Subcutaneous abdominal adipose tissue (tissue), 5 donors: ENCODE measurements at regions not wholly inside any gene's neighbourhood (a gene's known extent, or its start where the extent isn't known, plus 50 kb on each side); places are given as distances from the start of the nearest gene placed in this dataset.

Source experiments
- H3K27ac ChIP-seq: one replicate; pipeline ENCODE4 v1.7.0; 2013; ENCODE audit warnings: low read depth, mild to moderate bottlenecking, inconsistent platforms, low read length, moderate library complexity
- H3K27me3 ChIP-seq, 5 donors: one replicate each; pipeline ENCODE4 v1.7.0; 2013; ENCODE audit warnings: low read length in 5 of 5, inconsistent platforms in 1 of 5; ENCODE audit not compliant: control insufficient read depth in 5 of 5, insufficient read depth in 4 of 5
- H3K36me3 ChIP-seq, 5 donors: one replicate each; pipeline ENCODE4 v1.7.0; 2013; ENCODE audit warnings: low read length in 5 of 5; ENCODE audit not compliant: control insufficient read depth in 5 of 5, insufficient read depth in 5 of 5
- H3K4me1 ChIP-seq, 5 donors: one replicate each; pipeline ENCODE4 v1.7.0; 2013; ENCODE audit warnings: low read length in 5 of 5, mild to moderate bottlenecking in 3 of 5, moderate library complexity in 1 of 5; ENCODE audit not compliant: control insufficient read depth in 5 of 5, insufficient read depth in 5 of 5
- H3K4me3 ChIP-seq, 5 donors: one replicate each; pipeline ENCODE4 v1.7.0; 2013; ENCODE audit warnings: low read length in 5 of 5, low read depth in 1 of 5
- H3K9ac ChIP-seq, 5 donors: one replicate each; pipeline ENCODE4 v1.7.0; 2013; ENCODE audit warnings: low read length in 5 of 5, mild to moderate bottlenecking in 4 of 5, moderate library complexity in 3 of 5
- H3K9me3 ChIP-seq, 5 donors: one replicate each; pipeline ENCODE4 v1.7.0; 2013; ENCODE audit warnings: low read length in 5 of 5; ENCODE audit not compliant: control insufficient read depth in 5 of 5
- donor health status: healthy.
- donor health status: healthy.
- donor health status: healthy.
- donor health status: healthy.
- donor health status: healthy.

DNA sequence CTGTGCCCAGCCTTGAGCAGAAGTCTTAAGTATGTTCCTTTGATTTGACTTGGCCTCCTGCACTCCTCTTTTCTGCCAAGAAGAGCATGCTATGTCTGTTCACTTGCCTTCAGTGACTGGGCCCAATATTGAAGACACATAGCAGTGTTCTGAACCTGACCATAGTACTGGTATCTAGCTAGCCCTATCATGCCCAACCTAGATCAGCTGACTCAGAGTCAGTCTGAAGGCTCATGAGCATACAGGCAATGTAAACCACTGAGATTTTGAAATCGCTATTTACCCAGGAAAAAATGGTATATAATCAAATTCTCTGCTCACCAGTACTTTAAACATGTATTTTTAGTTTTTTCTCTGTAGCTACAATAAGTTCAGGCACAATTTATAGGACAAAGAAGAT is 129.4 kb downstream of the TANC2 start:
- no peaks in the 10 kb centered on the region for H3K36me3 ChIP-seq
- H3K9me3 ChIP-seq = no peaks in the 10 kb centered on the region
- H3K9ac ChIP-seq = no peak overlapping the region
- no peaks in the 10 kb centered on the region for H3K4me1 ChIP-seq
- no peaks in the 10 kb centered on the region for H3K27me3 ChIP-seq
- H3K4me3 ChIP-seq = no peak overlapping the region
- H3K27ac ChIP-seq = no peak overlapping the region

DNA sequence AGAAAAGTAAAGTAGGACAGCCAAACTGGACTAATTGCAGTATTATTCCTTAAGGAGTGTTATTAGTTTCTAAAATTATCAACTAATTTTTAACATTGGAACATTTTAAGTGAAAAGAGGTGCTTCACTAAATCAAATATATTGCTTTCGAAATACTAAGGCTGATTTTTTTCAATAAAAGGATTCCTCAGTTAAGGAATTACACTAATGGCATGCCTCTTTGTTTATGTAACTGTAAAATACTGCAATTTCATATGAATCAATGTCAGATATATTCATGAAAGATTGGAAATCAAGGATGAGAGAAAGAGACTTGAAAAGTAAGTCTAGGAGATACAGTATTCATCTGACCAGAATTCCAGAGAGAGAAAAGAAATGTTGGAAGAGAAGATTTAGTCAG is 129.8 kb downstream of the TANC2 start:
- Histone ChIP-seq H3K36me3 (no peaks in the 10 kb centered on the region), H3K27ac (no peak overlapping the region), H3K4me3 (no peak overlapping the region), H3K4me1 (no peaks in the 10 kb centered on the region), H3K27me3 (no peaks in the 10 kb centered on the region), H3K9ac (no peak overlapping the region), H3K9me3 (no peaks in the 10 kb centered on the region)

GRCh38 chr17:63096426-63096825 is 130.4 kb downstream of the TANC2 start:
- Histone ChIP-seq H3K4me3 (no peak overlapping the region), H3K27me3 (no peaks in the 10 kb centered on the region), H3K36me3 (no peaks in the 10 kb centered on the region), H3K4me1 (no peaks in the 10 kb centered on the region), H3K9ac (no peak overlapping the region), H3K27ac (no peak overlapping the region), H3K9me3 (no peaks in the 10 kb centered on the region)

DNA sequence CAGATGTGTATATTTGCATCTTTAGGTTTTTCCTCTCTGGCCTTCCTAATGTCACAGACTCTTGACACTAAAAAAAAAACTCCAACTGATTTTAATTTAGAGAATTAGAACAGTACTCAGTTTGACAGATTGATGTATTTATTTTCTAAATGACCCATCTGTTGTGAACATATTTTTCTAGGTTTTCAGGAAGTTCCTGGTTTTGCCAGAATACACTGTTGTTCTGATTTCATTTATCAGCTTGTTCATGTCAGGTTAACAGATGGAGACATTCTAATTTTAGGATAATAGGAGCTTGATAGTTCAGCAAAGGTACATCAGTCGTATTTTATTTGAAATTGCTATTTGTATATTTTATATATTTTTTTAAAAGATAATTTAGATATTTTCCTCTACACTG is 133.4 kb downstream of the TANC2 start:
- H3K4me3 ChIP-seq = no peak overlapping the region

DNA sequence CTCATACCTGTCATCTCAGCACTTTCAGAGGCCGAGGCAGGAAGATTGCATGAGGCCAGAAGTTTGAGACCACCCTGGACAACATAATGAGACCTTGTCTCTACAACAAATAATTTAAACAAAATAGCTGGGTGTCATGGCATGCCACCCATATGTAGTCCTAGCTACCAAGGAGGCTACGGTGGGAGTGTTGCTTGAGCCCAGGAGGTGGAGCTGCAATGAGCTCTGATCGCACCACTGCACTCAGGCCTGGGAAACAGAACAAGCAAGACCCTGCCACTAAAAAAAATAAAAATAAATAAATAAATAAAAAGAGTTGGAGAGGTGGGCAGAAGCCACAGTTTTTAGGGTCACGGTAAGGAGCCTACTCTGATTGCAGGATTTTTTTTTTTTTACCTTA is 136.0 kb downstream of the TANC2 start:
- H3K9ac ChIP-seq = no peak overlapping the region
- H3K36me3 ChIP-seq = no peaks in the 10 kb centered on the region
- no peaks in the 10 kb centered on the region for H3K27me3 ChIP-seq
- no peaks in the 10 kb centered on the region for H3K9me3 ChIP-seq
- no peak overlapping the region for H3K4me3 ChIP-seq
- H3K27ac ChIP-seq = no peak overlapping the region
- H3K4me1 ChIP-seq = no peaks in the 10 kb centered on the region

More for the DNA sequence above, 133.4 kb downstream of the TANC2 start:
- H3K4me1 ChIP-seq = no peaks in the 10 kb centered on the region
- H3K9ac ChIP-seq = no peak overlapping the region
- H3K9me3 ChIP-seq = no peaks in the 10 kb centered on the region
- H3K27me3 ChIP-seq = no peaks in the 10 kb centered on the region
- no peak overlapping the region for H3K27ac ChIP-seq
- no peaks in the 10 kb centered on the region for H3K36me3 ChIP-seq

- Histone ChIP-seq H3K27ac (no peak overlapping the region), H3K9me3 (no peaks in the 10 kb centered on the region), H3K4me3 (no peak overlapping the region), H3K4me1 (no peaks in the 10 kb centered on the region), H3K27me3 (no peaks in the 10 kb centered on the region), H3K9ac (no peak overlapping the region), H3K36me3 (no peaks in the 10 kb centered on the region)
Observed at GRCh38 chr17:63106050-63106449, 140.0 kb downstream of the TANC2 start.

DNA sequence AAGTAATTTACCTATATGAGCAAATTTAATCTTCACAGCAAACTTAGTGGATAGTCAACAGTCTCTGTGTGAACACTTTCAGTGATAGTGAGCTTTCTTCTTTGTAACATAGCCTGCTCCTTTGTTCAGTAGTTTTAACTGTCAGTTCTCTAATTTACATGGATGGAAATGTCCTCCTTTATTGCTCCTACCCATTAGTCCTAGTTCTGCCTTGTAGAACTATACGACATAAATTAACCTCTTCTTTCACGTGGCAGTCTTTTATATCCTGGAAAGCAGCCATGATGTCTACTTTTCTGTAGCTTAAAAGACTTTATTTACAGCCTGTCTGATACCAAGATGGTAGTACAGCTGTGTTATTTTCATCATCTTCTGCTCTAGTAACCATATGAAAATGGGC is 143.6 kb downstream of the TANC2 start:
- H3K27ac ChIP-seq = no peak overlapping the region
- peaks cover 0 to 3% (median 0%) of the 10 kb centered on the region in 5 donors for H3K36me3 ChIP-seq
- H3K27me3 ChIP-seq = no peaks in the 10 kb centered on the region
- H3K4me3 ChIP-seq = no peak overlapping the region
- no peaks in the 10 kb centered on the region for H3K9me3 ChIP-seq
- H3K4me1 ChIP-seq = no peaks in the 10 kb centered on the region
- H3K9ac ChIP-seq = no peak overlapping the region

GRCh38 chr17:63113167-63113566 is 147.1 kb downstream of the TANC2 start:
- no peaks in the 10 kb centered on the region for H3K9me3 ChIP-seq
- no peak overlapping the region for H3K4me3 ChIP-seq
- no peak overlapping the region for H3K27ac ChIP-seq
- no peaks in the 10 kb centered on the region for H3K4me1 ChIP-seq
- no peaks in the 10 kb centered on the region for H3K27me3 ChIP-seq
- peaks cover 0 to 3% (median 0%) of the 10 kb centered on the region in 5 donors for H3K36me3 ChIP-seq
- H3K9ac ChIP-seq = no peak overlapping the region

DNA sequence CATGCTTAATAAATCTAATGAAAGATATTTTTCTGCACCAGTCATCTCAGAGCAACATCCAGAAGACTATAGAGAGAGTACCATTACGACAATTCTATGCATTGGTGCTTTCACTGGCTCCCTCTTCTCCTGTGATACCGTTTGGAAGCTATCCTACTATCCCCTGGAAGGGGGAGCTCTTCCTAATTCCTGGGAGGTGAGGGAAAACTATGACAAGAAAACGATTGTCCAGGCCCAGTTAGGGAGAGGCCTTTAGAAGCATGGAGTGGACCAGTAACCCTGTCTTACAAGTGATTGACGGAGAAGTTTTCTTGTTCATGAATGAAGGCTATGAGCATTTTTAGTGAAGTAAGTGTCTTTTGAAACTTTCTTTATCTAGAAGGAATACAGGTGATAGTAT is 150.2 kb downstream of the TANC2 start:
- Histone ChIP-seq H3K9ac (no peak overlapping the region), H3K9me3 (no peaks in the 10 kb centered on the region), H3K27ac (no peak overlapping the region), H3K4me1 (no peaks in the 10 kb centered on the region), H3K4me3 (no peak overlapping the region), H3K36me3 (peaks cover 0 to 3% (median 0%) of the 10 kb centered on the region in 5 donors), H3K27me3 (no peaks in the 10 kb centered on the region)

- no peaks in the 10 kb centered on the region for H3K9me3 ChIP-seq
- no peaks in the 10 kb centered on the region for H3K27me3 ChIP-seq
- H3K27ac ChIP-seq = no peak overlapping the region
- H3K4me1 ChIP-seq = no peaks in the 10 kb centered on the region
- H3K36me3 ChIP-seq = no peaks in the 10 kb centered on the region
- H3K4me3 ChIP-seq = no peak overlapping the region
- no peak overlapping the region for H3K9ac ChIP-seq
Observed at GRCh38 chr17:63116967-63117830, 151.2 kb downstream of the TANC2 start.
